Hepatocyte (in vitro differentiated cells): ENCODE measurements at regions not wholly inside any gene's neighbourhood (a gene's known extent, or its start where the extent isn't known, plus 50 kb on each side); places are given as distances from the start of the nearest gene placed in this dataset.

ENCODE experiments used
- CTCF ChIP-seq: fragments of 200-600 bp; sonication (generic); IDR thresholded peaks from 2 replicates; pipeline ENCODE4 v1.5.1; 2016; ENCODE audit warnings: antibody characterized with exemption, mild to moderate bottlenecking; ENCODE audit not compliant: poor library complexity
- EZH2 ChIP-seq: fragments of 200-600 bp; sonication (generic); IDR thresholded peaks from 2 replicates; pipeline ENCODE4 v1.6.1; 2016; ENCODE audit warnings: antibody characterized with exemption, mild to moderate bottlenecking, borderline replicate concordance

GRCh38 chr14:51482102-51482501 lies 169.6 kb upstream of the FRMD6 start:
- no peak for TF ChIP-seq CTCF
- no peak for TF ChIP-seq EZH2
